ENCODE measurements at regions not wholly inside any gene's neighbourhood (a gene's known extent, or its start where the extent isn't known, plus 50 kb on each side); places are given as distances from the start of the nearest gene placed in this dataset.

DNA sequence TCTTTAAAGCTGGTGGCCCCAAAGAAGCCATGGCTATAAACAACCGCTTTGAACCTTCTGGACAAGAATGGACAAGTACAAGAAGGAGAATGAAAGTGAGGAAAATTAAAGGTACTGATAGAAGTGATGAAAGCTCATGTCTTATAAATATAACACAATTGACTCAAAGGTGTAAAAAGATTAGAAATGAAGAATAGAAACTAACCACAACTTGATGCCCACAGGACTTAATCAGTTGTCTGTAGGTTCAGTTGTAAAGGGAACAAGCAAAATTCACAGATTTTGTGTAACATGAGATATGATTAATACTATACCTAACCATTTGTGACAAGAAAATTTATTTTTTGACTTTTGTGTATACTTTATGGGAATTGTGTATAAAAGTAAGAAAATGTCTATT is 135.7 kb downstream of the NUP35 start (continued):
- TF ChIP-seq, protein P1, sequence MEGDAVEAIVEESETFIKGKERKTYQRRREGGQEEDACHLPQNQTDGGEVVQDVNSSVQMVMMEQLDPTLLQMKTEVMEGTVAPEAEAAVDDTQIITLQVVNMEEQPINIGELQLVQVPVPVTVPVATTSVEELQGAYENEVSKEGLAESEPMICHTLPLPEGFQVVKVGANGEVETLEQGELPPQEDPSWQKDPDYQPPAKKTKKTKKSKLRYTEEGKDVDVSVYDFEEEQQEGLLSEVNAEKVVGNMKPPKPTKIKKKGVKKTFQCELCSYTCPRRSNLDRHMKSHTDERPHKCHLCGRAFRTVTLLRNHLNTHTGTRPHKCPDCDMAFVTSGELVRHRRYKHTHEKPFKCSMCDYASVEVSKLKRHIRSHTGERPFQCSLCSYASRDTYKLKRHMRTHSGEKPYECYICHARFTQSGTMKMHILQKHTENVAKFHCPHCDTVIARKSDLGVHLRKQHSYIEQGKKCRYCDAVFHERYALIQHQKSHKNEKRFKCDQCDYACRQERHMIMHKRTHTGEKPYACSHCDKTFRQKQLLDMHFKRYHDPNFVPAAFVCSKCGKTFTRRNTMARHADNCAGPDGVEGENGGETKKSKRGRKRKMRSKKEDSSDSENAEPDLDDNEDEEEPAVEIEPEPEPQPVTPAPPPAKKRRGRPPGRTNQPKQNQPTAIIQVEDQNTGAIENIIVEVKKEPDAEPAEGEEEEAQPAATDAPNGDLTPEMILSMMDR (IDR thresholded peaks at IDR 0.05), result no peak
- no peak for TF ChIP-seq FOXM1 (IDR thresholded peaks at IDR 0.05; ENCODE audit: low read depth)
- no peak for TF ChIP-seq RAD21 (IDR thresholded peaks at IDR 0.05; ENCODE audit: low read length)
- TF ChIP-seq EZH2phosphoT487 (IDR thresholded peaks at IDR 0.05; ENCODE audit: borderline replicate concordance, low read depth), result no peak
- TF ChIP-seq, protein P2, sequence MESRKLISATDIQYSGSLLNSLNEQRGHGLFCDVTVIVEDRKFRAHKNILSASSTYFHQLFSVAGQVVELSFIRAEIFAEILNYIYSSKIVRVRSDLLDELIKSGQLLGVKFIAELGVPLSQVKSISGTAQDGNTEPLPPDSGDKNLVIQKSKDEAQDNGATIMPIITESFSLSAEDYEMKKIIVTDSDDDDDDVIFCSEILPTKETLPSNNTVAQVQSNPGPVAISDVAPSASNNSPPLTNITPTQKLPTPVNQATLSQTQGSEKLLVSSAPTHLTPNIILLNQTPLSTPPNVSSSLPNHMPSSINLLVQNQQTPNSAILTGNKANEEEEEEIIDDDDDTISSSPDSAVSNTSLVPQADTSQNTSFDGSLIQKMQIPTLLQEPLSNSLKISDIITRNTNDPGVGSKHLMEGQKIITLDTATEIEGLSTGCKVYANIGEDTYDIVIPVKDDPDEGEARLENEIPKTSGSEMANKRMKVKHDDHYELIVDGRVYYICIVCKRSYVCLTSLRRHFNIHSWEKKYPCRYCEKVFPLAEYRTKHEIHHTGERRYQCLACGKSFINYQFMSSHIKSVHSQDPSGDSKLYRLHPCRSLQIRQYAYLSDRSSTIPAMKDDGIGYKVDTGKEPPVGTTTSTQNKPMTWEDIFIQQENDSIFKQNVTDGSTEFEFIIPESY (IDR thresholded peaks at IDR 0.05; ENCODE audit: borderline replicate concordance, low read depth), result no peak
- TF ChIP-seq YY1 (IDR thresholded peaks at IDR 0.05; ENCODE audit: low read depth), result no peak
- TF ChIP-seq, protein P3, sequence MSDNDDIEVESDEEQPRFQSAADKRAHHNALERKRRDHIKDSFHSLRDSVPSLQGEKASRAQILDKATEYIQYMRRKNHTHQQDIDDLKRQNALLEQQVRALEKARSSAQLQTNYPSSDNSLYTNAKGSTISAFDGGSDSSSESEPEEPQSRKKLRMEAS (IDR thresholded peaks at IDR 0.05; ENCODE audit: low read depth), result no peak
- TF ChIP-seq MXI1 (IDR thresholded peaks at IDR 0.05; ENCODE audit: low read depth, low read length), result no peak
- TF ChIP-seq, protein P4, sequence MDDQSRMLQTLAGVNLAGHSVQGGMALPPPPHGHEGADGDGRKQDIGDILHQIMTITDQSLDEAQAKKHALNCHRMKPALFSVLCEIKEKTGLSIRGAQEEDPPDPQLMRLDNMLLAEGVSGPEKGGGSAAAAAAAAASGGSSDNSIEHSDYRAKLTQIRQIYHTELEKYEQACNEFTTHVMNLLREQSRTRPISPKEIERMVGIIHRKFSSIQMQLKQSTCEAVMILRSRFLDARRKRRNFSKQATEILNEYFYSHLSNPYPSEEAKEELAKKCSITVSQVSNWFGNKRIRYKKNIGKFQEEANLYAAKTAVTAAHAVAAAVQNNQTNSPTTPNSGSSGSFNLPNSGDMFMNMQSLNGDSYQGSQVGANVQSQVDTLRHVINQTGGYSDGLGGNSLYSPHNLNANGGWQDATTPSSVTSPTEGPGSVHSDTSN (IDR thresholded peaks at IDR 0.05), result no peak
- no peak for TF ChIP-seq FOSL2 (IDR thresholded peaks at IDR 0.05; ENCODE audit: borderline replicate concordance, low read depth)

DNA sequence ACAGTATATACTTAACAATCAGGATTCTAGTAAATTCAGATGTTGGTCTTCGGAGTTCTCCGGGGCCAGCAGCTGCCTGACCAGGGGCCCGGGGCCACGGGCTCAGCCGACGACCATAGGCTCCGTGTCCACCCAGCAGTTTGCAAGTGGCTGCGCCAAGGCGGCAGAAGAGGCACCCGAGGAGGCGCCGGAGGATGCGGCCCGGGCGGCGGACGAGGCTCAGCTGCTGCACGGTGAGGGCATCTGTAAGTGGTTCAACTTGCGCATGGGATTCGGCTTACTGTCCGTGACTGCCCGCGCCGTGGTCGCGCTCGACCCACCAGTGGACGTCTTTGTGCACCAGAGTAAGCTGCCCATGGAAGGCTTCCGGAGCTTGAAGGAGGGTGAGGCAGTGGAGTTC is 136.3 kb downstream of the NUP35 start:
- 92% methylated on average over 29 of the region's 29 CpGs for WGBS (ENCODE audit: low lambda C conversion rate)
- H3K9me3 ChIP-seq, result no peaks in the 10 kb centered on the region
- no peaks in the 10 kb centered on the region for H3K36me3 ChIP-seq (replicated peaks in 1 of 2; ENCODE audit: control insufficient read depth in 1 of 2, insufficient read depth in 2 of 2, low read length in 1 of 2)
- no peaks in the 10 kb centered on the region for H3K27me3 ChIP-seq (ENCODE audit: insufficient read depth)
- no peaks in the 10 kb centered on the region for H3K4me1 ChIP-seq (ENCODE audit: control insufficient read depth in 1 of 2, insufficient read depth in 2 of 2, low read depth in 1 of 2, low read length in 1 of 2)
- TF ChIP-seq FOSL2 (IDR thresholded peaks at IDR 0.05; ENCODE audit: borderline replicate concordance, low read depth) (no peak), MEF2A (IDR thresholded peaks at IDR 0.05; ENCODE audit: borderline replicate concordance, low read depth) (no peak), RFX5 (IDR thresholded peaks at IDR 0.05; ENCODE audit: low read length) (no peak)
- TF ChIP-seq, protein P1 (IDR thresholded peaks at IDR 0.05), result no peak
- no peaks in the 10 kb centered on the region for H4K20me1 ChIP-seq (ENCODE audit: insufficient read depth)
- no peak overlapping the region for H2AFZ ChIP-seq (ENCODE audit: low read depth)
- H3K79me2 ChIP-seq (ENCODE audit: insufficient read depth), result no peaks in the 10 kb centered on the region
- POLR2A ChIA-PET, result no interaction called here
- no peaks in the 10 kb centered on the region for H3F3A ChIP-seq (replicated peaks; ENCODE audit: insufficient read depth)
- DNase-seq, result no peak
- CTCF ChIA-PET, result interaction anchor here (4.1 kb wide), 1 partner anchor 12 kb away, joined by 26 read pairs; no protein-coding TSS in a partner anchor
- H3K9me2 ChIP-seq, result no peaks in the 10 kb centered on the region
- H3K4me3 ChIP-seq (ENCODE audit: low read depth in 2 of 2, low read length in 1 of 2), result no peak overlapping the region
- H3K4me2 ChIP-seq, result no peak overlapping the region
- H3K9ac ChIP-seq, result no peak overlapping the region
- no peak overlapping the region for H3K27ac ChIP-seq (ENCODE audit: low read depth in 2 of 2, low read length in 1 of 2)

Measured in SK-N-SH (cell line).